ENCODE measurements at regions not wholly inside any gene's neighbourhood (a gene's known extent, or its start where the extent isn't known, plus 50 kb on each side); places are given as distances from the start of the nearest gene placed in this dataset.
A peak's percentile ranks its signal among the peaks of the same experiment; 100 is the strongest.

GRCh38 chr1:207971331-207972219, 60.6 kb upstream of the CD34 start:
- no peak overlapping the region for H2AFZ ChIP-seq (ENCODE audit: low read depth, low read length)
- no peaks in the 10 kb centered on the region for H3K36me3 ChIP-seq (ENCODE audit: insufficient read depth, low read length)
- TF ChIP-seq POLR2AphosphoS5 (IDR thresholded peaks at IDR 0.05): no peak
- no peak for TF ChIP-seq EZH2 (IDR thresholded peaks at IDR 0.05; ENCODE audit: borderline replicate concordance, insufficient read depth, low read length, poor library complexity, severe bottlenecking)
- TF ChIP-seq SMC3 (conservative IDR thresholded peaks at IDR 0.05; ENCODE audit: poor library complexity): no peak
- no peak for TF ChIP-seq REST (IDR thresholded peaks at IDR 0.05; ENCODE audit: borderline replicate concordance)
- no peak for TF ChIP-seq MXI1 (conservative IDR thresholded peaks at IDR 0.05; ENCODE audit: poor library complexity, severe bottlenecking)
- no peak for TF ChIP-seq EP300 (conservative IDR thresholded peaks at IDR 0.05; ENCODE audit: poor library complexity, severe bottlenecking)
- TF ChIP-seq RAD21 (conservative IDR thresholded peaks at IDR 0.05): no peak
- peak overlapping the region; percentile 14 for H3K4me3 ChIP-seq (ENCODE audit: low read length)
- no peak overlapping the region for H3K27ac ChIP-seq (ENCODE audit: low read length)
- H3F3A ChIP-seq (ENCODE audit: insufficient read depth, low read length, poor library complexity, severe bottlenecking): no peaks in the 10 kb centered on the region
- no peaks in the 10 kb centered on the region for H3K79me2 ChIP-seq (replicated peaks; ENCODE audit: insufficient read depth, low read length)
- H3K9me3 ChIP-seq (ENCODE audit: low read length): no peaks in the 10 kb centered on the region
- no peaks in the 10 kb centered on the region for H3K27me3 ChIP-seq (ENCODE audit: insufficient read depth, low read depth, low read length)
- no peak overlapping the region for H3K9ac ChIP-seq (ENCODE audit: low read length)
- H4K20me1 ChIP-seq (ENCODE audit: insufficient read depth): no peaks in the 10 kb centered on the region
- H3K4me2 ChIP-seq (ENCODE audit: low read length): no peak overlapping the region
- H3K9me2 ChIP-seq (ENCODE audit: insufficient read depth, low read length): no peaks in the 10 kb centered on the region

- H3K79me2 ChIP-seq (replicated peaks; ENCODE audit: insufficient read depth, low read length): no peaks in the 10 kb centered on the region
- H3K36me3 ChIP-seq (ENCODE audit: insufficient read depth, low read length): no peaks in the 10 kb centered on the region
- H3K27ac ChIP-seq (ENCODE audit: low read length): no peak overlapping the region
- H4K20me1 ChIP-seq (ENCODE audit: insufficient read depth): no peaks in the 10 kb centered on the region
- H2AFZ ChIP-seq (ENCODE audit: low read depth, low read length): no peak overlapping the region
- H3K9ac ChIP-seq (ENCODE audit: low read length): no peak overlapping the region
- H3K4me3 ChIP-seq (ENCODE audit: low read length): no peak overlapping the region
- H3K9me3 ChIP-seq (ENCODE audit: low read length): no peaks in the 10 kb centered on the region
- TF ChIP-seq RAD21 (conservative IDR thresholded peaks at IDR 0.05) (no peak), REST (IDR thresholded peaks at IDR 0.05; ENCODE audit: borderline replicate concordance) (no peak), MXI1 (conservative IDR thresholded peaks at IDR 0.05; ENCODE audit: poor library complexity, severe bottlenecking) (no peak), EZH2 (IDR thresholded peaks at IDR 0.05; ENCODE audit: borderline replicate concordance, insufficient read depth, low read length, poor library complexity, severe bottlenecking) (no peak), TAF1 (IDR thresholded peaks at IDR 0.05; ENCODE audit: low read depth) (no peak), EP300 (conservative IDR thresholded peaks at IDR 0.05; ENCODE audit: poor library complexity, severe bottlenecking) (no peak), POLR2AphosphoS5 (IDR thresholded peaks at IDR 0.05) (no peak), SMC3 (conservative IDR thresholded peaks at IDR 0.05; ENCODE audit: poor library complexity) (no peak), CTCF (IDR thresholded peaks at IDR 0.05; ENCODE audit: poor library complexity, severe bottlenecking) (no peak)
- H3F3A ChIP-seq (ENCODE audit: insufficient read depth, low read length, poor library complexity, severe bottlenecking): no peaks in the 10 kb centered on the region
- no peaks in the 10 kb centered on the region for H3K9me2 ChIP-seq (ENCODE audit: insufficient read depth, low read length)
- H3K27me3 ChIP-seq (ENCODE audit: insufficient read depth, low read depth, low read length): peaks cover 5% of the 10 kb centered on the region
- no peak overlapping the region for H3K4me2 ChIP-seq (ENCODE audit: low read length)
Observed at GRCh38 chr1:207970329-207971233, 59.7 kb upstream of the CD34 start.
